PFSK-1 (cell line): ENCODE measurements at regions not wholly inside any gene's neighbourhood (a gene's known extent, or its start where the extent isn't known, plus 50 kb on each side); places are given as distances from the start of the nearest gene placed in this dataset.

Experiments
- FOXP2 ChIP-seq: optimal IDR thresholded peaks from 2 replicates; pipeline ENCODE3; 2011; ENCODE audit warnings: borderline replicate concordance, control low read depth, inconsistent platforms; ENCODE audit not compliant: insufficient read depth; ENCODE audit errors: extremely low read length, extremely low read depth
- POLR2AphosphoS5 ChIP-seq: IDR thresholded peaks from 2 replicates; pipeline ENCODE4 v1.6.1; 2012; ENCODE audit warnings: low read depth, mild to moderate bottlenecking, control low read depth, low read length, moderate library complexity
- SIN3A ChIP-seq: IDR thresholded peaks from 2 replicates; pipeline ENCODE4 v1.6.1; 2012; ENCODE audit warnings: mild to moderate bottlenecking, low read length, moderate library complexity, borderline replicate concordance; ENCODE audit not compliant: insufficient read depth
- TAF1 ChIP-seq: IDR thresholded peaks from 2 replicates; pipeline ENCODE4 v1.6.1; 2012; ENCODE audit warnings: low read length, control low read depth, borderline replicate concordance; ENCODE audit not compliant: insufficient read depth
- TF ChIP-seq, protein P1 (sequence below), 2 experiments: IDR thresholded peaks; 2 replicates each; pipeline versions ENCODE4 v1.6.1 to v1.8.0; 2011 to 2012; ENCODE audit warnings: low read depth in 2 of 2, low read length in 2 of 2, control low read depth in 1 of 2, inconsistent platforms in 1 of 2, mild to moderate bottlenecking in 1 of 2, moderate library complexity in 1 of 2; ENCODE audit not compliant: insufficient read depth in 1 of 2

- TF ChIP-seq, protein P1, sequence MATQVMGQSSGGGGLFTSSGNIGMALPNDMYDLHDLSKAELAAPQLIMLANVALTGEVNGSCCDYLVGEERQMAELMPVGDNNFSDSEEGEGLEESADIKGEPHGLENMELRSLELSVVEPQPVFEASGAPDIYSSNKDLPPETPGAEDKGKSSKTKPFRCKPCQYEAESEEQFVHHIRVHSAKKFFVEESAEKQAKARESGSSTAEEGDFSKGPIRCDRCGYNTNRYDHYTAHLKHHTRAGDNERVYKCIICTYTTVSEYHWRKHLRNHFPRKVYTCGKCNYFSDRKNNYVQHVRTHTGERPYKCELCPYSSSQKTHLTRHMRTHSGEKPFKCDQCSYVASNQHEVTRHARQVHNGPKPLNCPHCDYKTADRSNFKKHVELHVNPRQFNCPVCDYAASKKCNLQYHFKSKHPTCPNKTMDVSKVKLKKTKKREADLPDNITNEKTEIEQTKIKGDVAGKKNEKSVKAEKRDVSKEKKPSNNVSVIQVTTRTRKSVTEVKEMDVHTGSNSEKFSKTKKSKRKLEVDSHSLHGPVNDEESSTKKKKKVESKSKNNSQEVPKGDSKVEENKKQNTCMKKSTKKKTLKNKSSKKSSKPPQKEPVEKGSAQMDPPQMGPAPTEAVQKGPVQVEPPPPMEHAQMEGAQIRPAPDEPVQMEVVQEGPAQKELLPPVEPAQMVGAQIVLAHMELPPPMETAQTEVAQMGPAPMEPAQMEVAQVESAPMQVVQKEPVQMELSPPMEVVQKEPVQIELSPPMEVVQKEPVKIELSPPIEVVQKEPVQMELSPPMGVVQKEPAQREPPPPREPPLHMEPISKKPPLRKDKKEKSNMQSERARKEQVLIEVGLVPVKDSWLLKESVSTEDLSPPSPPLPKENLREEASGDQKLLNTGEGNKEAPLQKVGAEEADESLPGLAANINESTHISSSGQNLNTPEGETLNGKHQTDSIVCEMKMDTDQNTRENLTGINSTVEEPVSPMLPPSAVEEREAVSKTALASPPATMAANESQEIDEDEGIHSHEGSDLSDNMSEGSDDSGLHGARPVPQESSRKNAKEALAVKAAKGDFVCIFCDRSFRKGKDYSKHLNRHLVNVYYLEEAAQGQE (IDR thresholded peaks at IDR 0.05; ENCODE audit: insufficient read depth in 1 of 2, low read depth in 2 of 2, low read length in 2 of 2): no peak
- TF ChIP-seq FOXP2: peak; percentile 83
Measured at GRCh38 chr2:30366199-30366691, 80.8 kb upstream of the LCLAT1 start.

- TF ChIP-seq FOXP2 (no peak), SIN3A (no peak), POLR2AphosphoS5 (no peak)
Measured at GRCh38 chr2:30367232-30368070, 79.6 kb upstream of the LCLAT1 start.

DNA sequence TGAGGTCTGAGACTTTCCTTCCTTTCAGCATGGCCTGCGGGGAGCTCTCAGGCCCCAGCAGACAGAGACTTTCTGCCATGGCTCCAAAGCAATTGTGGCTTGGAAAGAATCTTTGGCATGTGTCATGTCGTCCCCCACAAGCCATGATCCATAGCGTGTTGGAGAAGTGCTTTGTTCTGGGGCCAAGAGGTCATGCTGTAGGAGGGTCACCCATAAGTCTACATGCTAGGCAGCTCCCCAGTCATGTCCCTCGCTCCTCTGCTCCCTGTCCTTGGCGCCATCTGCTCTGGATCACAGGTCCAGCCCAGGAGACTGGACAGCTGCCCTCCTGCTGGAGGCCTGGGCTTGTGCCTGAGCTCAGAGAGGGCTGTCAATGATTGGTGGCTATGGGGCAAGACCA is 78.8 kb upstream of the LCLAT1 start:
- TF ChIP-seq SIN3A: no peak
- TF ChIP-seq POLR2AphosphoS5: no peak

DNA sequence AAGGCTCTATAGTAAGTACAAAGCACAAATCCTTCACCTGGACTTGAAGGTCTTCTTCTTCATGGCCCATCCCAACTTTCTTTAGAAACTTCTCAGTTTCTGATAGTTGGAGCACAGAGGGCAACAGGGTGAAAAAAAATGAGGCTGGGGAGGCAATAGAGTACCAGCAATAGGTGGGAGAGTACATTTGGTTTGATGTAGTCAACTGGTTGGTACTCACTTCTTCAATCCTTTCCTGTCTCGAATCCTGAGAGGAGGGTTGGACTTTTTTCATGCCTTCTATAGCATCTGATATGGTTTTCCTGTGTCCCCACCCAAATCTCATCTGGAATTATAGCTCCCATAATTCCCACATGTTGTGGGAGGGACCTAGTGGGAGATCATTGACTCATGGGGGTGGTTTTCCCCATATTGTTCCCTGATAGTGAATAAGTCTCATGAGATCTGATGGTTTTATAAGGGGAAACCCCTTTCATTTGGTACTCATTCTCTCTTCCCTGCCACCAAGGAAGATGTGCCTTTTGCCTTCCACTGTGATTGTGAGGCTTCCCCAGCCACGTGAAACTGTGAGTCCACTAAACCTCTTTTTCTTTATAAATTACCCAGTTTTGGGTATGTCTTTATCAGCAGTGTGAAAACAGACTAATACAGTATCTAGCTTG is 75.9 kb upstream of the LCLAT1 start:
- TF ChIP-seq FOXP2 (no peak), SIN3A (no peak), POLR2AphosphoS5 (no peak), TAF1 (no peak)
- TF ChIP-seq, protein P1 (IDR thresholded peaks at IDR 0.05; ENCODE audit: insufficient read depth in 1 of 2, low read depth in 2 of 2, low read length in 2 of 2): no peak

DNA sequence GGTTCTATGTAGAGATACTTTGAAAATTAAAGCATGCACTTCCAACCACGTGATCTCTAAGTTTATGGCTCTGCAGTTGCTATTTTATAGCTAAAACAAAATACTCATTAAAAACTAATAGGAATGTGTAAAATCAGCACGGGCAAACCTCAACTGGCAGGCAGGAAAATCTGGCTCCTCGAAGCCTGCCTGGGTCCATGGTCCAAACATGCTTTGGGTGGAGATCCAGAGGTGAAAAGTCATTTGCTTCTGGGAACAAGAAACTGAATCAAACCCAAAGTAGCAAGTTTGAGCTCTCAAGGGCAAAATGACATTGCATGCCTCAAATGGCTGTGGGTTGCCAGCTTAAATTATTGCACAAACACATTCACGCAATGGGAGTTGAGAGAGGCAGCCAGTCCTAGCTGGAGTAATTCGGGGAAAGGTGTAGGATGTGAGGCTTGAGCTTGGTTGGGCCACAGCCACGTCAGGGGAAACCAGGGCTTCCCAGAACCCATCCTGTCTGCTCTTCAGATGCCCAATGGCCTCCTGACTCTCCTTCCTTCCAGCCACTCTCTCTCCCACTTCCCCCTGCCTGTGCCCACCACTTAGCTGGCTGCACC is 75.2 kb upstream of the LCLAT1 start:
- TF ChIP-seq, protein P1 (IDR thresholded peaks at IDR 0.05; ENCODE audit: insufficient read depth in 1 of 2, low read depth in 2 of 2, low read length in 2 of 2): no peak
- TF ChIP-seq FOXP2: no peak
- TF ChIP-seq SIN3A: no peak
- TF ChIP-seq TAF1: no peak
- no peak for TF ChIP-seq POLR2AphosphoS5

GRCh38 chr2:30372826-30373225 is 74.2 kb upstream of the LCLAT1 start:
- TF ChIP-seq TAF1 (no peak), FOXP2 (no peak), POLR2AphosphoS5 (no peak), SIN3A (no peak)
- TF ChIP-seq, protein P1 (IDR thresholded peaks at IDR 0.05; ENCODE audit: insufficient read depth in 1 of 2, low read depth in 2 of 2, low read length in 2 of 2): no peak
